ENCODE measurements at regions not wholly inside any gene's neighbourhood (a gene's known extent, or its start where the extent isn't known, plus 50 kb on each side); places are given as distances from the start of the nearest gene placed in this dataset.

DNA sequence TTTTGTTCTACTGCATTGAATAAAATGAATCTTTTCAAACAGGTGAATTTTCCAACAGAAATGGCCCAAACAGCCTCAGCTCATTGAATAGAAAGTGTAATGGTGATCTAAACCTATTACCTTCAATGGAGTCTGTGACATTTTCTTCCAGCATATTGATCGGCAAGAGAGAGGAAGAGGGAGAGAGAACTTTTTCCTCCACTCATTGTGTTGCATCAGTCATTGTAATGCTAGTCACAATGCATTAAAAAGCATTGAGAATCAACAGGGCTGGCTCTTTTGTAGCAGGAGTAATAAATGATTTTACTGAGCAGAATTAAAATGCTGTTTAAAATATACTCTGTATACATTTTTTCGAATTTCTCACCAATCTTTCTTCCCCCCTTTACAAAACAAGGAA, 1794.5 kb upstream of the CELF4 start:
- TF ChIP-seq SP1 (IDR thresholded peaks at IDR 0.05), result no peak
- TF ChIP-seq GABPA (IDR thresholded peaks at IDR 0.05 in 1 of 2, conservative IDR thresholded peaks at IDR 0.05 in 1 of 2), result no peak
- no peak for TF ChIP-seq FOXA2 (IDR thresholded peaks at IDR 0.05)
- TF ChIP-seq YY1 (IDR thresholded peaks at IDR 0.05), result no peak
- TF ChIP-seq ATF3 (IDR thresholded peaks at IDR 0.05), result no peak
- TF ChIP-seq EGR1 (IDR thresholded peaks at IDR 0.05; ENCODE audit: low read depth in 2 of 2), result no peak
- TF ChIP-seq, protein P1, sequence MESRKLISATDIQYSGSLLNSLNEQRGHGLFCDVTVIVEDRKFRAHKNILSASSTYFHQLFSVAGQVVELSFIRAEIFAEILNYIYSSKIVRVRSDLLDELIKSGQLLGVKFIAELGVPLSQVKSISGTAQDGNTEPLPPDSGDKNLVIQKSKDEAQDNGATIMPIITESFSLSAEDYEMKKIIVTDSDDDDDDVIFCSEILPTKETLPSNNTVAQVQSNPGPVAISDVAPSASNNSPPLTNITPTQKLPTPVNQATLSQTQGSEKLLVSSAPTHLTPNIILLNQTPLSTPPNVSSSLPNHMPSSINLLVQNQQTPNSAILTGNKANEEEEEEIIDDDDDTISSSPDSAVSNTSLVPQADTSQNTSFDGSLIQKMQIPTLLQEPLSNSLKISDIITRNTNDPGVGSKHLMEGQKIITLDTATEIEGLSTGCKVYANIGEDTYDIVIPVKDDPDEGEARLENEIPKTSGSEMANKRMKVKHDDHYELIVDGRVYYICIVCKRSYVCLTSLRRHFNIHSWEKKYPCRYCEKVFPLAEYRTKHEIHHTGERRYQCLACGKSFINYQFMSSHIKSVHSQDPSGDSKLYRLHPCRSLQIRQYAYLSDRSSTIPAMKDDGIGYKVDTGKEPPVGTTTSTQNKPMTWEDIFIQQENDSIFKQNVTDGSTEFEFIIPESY (IDR thresholded peaks at IDR 0.05), result no peak
- Histone ChIP-seq H3K27ac (ENCODE audit: low read depth in 1 of 2, low read length in 2 of 2) (no peak overlapping the region), H3K36me3 (ENCODE audit: control insufficient read depth in 4 of 4, insufficient read depth in 3 of 4, low read depth in 1 of 4, low read length in 3 of 4) (no peaks in the 10 kb centered on the region), H3K9ac (ENCODE audit: low read depth in 1 of 2, low read length in 2 of 2) (no peak overlapping the region), H3K9me3 (ENCODE audit: control insufficient read depth in 4 of 4, low read length in 3 of 4) (no peaks in the 10 kb centered on the region), H3K27me3 (ENCODE audit: control insufficient read depth in 4 of 4, insufficient read depth in 4 of 4, low read length in 3 of 4) (no peaks in the 10 kb centered on the region), H3K4me3 (ENCODE audit: low read depth in 1 of 3, low read length in 3 of 3) (no peak overlapping the region), H3K4me1 (ENCODE audit: control insufficient read depth in 4 of 4, insufficient read depth in 4 of 4, low read length in 3 of 4) (no peaks in the 10 kb centered on the region)
- 69% methylated on average over 2 of the region's 2 CpGs for WGBS
- no peak for DNase-seq (ENCODE audit: low spot score)

- 87% methylated on average over 4 of the region's 4 CpGs for WGBS
- Histone ChIP-seq H3K27me3 (ENCODE audit: control insufficient read depth in 4 of 4, insufficient read depth in 4 of 4, low read length in 3 of 4) (no peaks in the 10 kb centered on the region), H3K36me3 (ENCODE audit: control insufficient read depth in 4 of 4, insufficient read depth in 3 of 4, low read depth in 1 of 4, low read length in 3 of 4) (no peaks in the 10 kb centered on the region), H3K9me3 (ENCODE audit: control insufficient read depth in 4 of 4, low read length in 3 of 4) (no peaks in the 10 kb centered on the region), H3K9ac (ENCODE audit: low read depth in 1 of 2, low read length in 2 of 2) (no peak overlapping the region), H3K27ac (ENCODE audit: low read depth in 1 of 2, low read length in 2 of 2) (no peak overlapping the region), H3K4me1 (ENCODE audit: control insufficient read depth in 4 of 4, insufficient read depth in 4 of 4, low read length in 3 of 4) (no peaks in the 10 kb centered on the region), H3K4me3 (ENCODE audit: low read depth in 1 of 3, low read length in 3 of 3) (no peak overlapping the region)
- TF ChIP-seq ATF3 (IDR thresholded peaks at IDR 0.05) (no peak), HNF4A (conservative IDR thresholded peaks at IDR 0.05) (no peak), HNF4G (IDR thresholded peaks at IDR 0.05) (no peak)
- TF ChIP-seq, protein P1 (IDR thresholded peaks at IDR 0.05), result no peak
- DNase-seq (ENCODE audit: low spot score), result no peak
Observed at GRCh38 chr18:39359636-39360035, 1794.0 kb upstream of the CELF4 start.

- no peak overlapping the region for H3K4me3 ChIP-seq (ENCODE audit: low read depth in 1 of 3, low read length in 3 of 3)
- WGBS, result 80% methylated on average over 2 of the region's 2 CpGs
- H3K27ac ChIP-seq (ENCODE audit: low read depth in 1 of 2, low read length in 2 of 2), result no peak overlapping the region
- peaks cover 0 to 3% (median 0%) of the 10 kb centered on the region in 4 donors for H3K27me3 ChIP-seq (ENCODE audit: control insufficient read depth in 4 of 4, insufficient read depth in 4 of 4, low read length in 3 of 4)
- no peaks in the 10 kb centered on the region for H3K4me1 ChIP-seq (ENCODE audit: control insufficient read depth in 4 of 4, insufficient read depth in 4 of 4, low read length in 3 of 4)
- no peaks in the 10 kb centered on the region for H3K36me3 ChIP-seq (ENCODE audit: control insufficient read depth in 4 of 4, insufficient read depth in 3 of 4, low read depth in 1 of 4, low read length in 3 of 4)
- no peak for TF ChIP-seq HNF4A (conservative IDR thresholded peaks at IDR 0.05)
- TF ChIP-seq HNF4G (IDR thresholded peaks at IDR 0.05), result no peak
- TF ChIP-seq EGR1 (IDR thresholded peaks at IDR 0.05; ENCODE audit: low read depth in 2 of 2), result no peak
- TF ChIP-seq TAF1 (conservative IDR thresholded peaks at IDR 0.05), result no peak
- TF ChIP-seq GABPA (IDR thresholded peaks at IDR 0.05 in 1 of 2, conservative IDR thresholded peaks at IDR 0.05 in 1 of 2), result no peak
- no peak for TF ChIP-seq ATF3 (IDR thresholded peaks at IDR 0.05)
- no peak for TF ChIP-seq SP1 (IDR thresholded peaks at IDR 0.05)
- TF ChIP-seq, protein P1 (IDR thresholded peaks at IDR 0.05), result no peak
- TF ChIP-seq RAD21 (IDR thresholded peaks at IDR 0.05), result no peak
- TF ChIP-seq JUND (IDR thresholded peaks at IDR 0.05), result no peak
- TF ChIP-seq RXRA (IDR thresholded peaks at IDR 0.05), result no peak
- no peak for TF ChIP-seq NR2F2 (IDR thresholded peaks at IDR 0.05)
- TF ChIP-seq, protein P2, sequence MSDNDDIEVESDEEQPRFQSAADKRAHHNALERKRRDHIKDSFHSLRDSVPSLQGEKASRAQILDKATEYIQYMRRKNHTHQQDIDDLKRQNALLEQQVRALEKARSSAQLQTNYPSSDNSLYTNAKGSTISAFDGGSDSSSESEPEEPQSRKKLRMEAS (IDR thresholded peaks at IDR 0.05), result no peak
- TF ChIP-seq FOXA2 (IDR thresholded peaks at IDR 0.05), result no peak
- TF ChIP-seq, protein P3, sequence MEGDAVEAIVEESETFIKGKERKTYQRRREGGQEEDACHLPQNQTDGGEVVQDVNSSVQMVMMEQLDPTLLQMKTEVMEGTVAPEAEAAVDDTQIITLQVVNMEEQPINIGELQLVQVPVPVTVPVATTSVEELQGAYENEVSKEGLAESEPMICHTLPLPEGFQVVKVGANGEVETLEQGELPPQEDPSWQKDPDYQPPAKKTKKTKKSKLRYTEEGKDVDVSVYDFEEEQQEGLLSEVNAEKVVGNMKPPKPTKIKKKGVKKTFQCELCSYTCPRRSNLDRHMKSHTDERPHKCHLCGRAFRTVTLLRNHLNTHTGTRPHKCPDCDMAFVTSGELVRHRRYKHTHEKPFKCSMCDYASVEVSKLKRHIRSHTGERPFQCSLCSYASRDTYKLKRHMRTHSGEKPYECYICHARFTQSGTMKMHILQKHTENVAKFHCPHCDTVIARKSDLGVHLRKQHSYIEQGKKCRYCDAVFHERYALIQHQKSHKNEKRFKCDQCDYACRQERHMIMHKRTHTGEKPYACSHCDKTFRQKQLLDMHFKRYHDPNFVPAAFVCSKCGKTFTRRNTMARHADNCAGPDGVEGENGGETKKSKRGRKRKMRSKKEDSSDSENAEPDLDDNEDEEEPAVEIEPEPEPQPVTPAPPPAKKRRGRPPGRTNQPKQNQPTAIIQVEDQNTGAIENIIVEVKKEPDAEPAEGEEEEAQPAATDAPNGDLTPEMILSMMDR (IDR thresholded peaks at IDR 0.05; ENCODE audit: low read depth, low read length, missing input control), result no peak
- H3K9me3 ChIP-seq (ENCODE audit: control insufficient read depth in 4 of 4, low read length in 3 of 4), result no peaks in the 10 kb centered on the region
- no peak overlapping the region for H3K9ac ChIP-seq (ENCODE audit: low read depth in 1 of 2, low read length in 2 of 2)
- DNase-seq (ENCODE audit: low spot score), result no peak
Observed at GRCh38 chr18:39350945-39351344, 1785.3 kb upstream of the CELF4 start.

Measured in liver (tissue), 8 donors.